ENCODE measurements at regions not wholly inside any gene's neighbourhood (a gene's known extent, or its start where the extent isn't known, plus 50 kb on each side); places are given as distances from the start of the nearest gene placed in this dataset.

DNA sequence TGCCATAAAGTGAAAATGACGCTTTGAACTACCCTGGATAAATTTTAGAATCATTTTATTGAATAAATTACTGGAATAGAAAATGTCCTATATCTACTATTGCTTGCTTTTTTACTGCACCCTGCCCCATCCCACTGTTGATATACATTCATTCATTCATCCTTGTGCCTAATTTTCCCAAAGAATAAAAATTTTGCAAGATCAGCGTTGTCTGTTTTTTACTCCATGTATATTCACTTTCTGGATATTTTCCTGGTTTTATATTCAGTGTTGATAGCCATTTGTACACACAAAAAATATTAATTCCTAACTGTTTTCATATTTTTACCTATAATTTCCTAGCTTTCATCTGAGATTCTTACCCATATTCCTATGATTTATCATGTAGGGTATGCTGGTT, 262.9 kb upstream of the MAGI2 start:
- TF ChIP-seq CTCF (IDR thresholded peaks at IDR 0.05) = no peak
- no peak for TF ChIP-seq POLR2A (IDR thresholded peaks at IDR 0.05)
